Natural killer cell (primary cell): ENCODE measurements at regions not wholly inside any gene's neighbourhood (a gene's known extent, or its start where the extent isn't known, plus 50 kb on each side); places are given as distances from the start of the nearest gene placed in this dataset.

Experiments
- ATAC-seq, 3 donors: fragments of 150-1000 bp in 2 of 3; fragments of 200-7000 bp in 1 of 3; cut with Tn5 transposase; 1 replicate in 1 of 3; 2 replicates in 2 of 3; pipeline ENCODE4 v1.10.0; 2021; ENCODE audit warnings: mild to moderate bottlenecking in 2 of 3, moderate library complexity in 2 of 3
- DNase-seq, 2 donors: peaks; one replicate each; pipeline versions ENCODE4 v3.0.0 to v3.0.0-alpha.2; 2013 to 2021; ENCODE audit warnings: mixed read lengths in 1 of 2
- H3K27ac ChIP-seq: one replicate; pipeline ENCODE4 v1.5.1; 2013; ENCODE audit warnings: mild to moderate bottlenecking, low read length
- H3K27me3 ChIP-seq: one replicate; pipeline ENCODE4 v1.6.1; 2013; ENCODE audit warnings: low read length; ENCODE audit not compliant: control insufficient read depth, insufficient read depth
- H3K36me3 ChIP-seq: one replicate; pipeline ENCODE4 v1.6.1; 2013; ENCODE audit warnings: low read length; ENCODE audit not compliant: control insufficient read depth, insufficient read depth
- H3K4me1 ChIP-seq: one replicate; pipeline ENCODE4 v1.6.1; 2013; ENCODE audit warnings: low read length; ENCODE audit not compliant: control insufficient read depth, insufficient read depth
- H3K4me3 ChIP-seq: one replicate; pipeline ENCODE4 v1.5.1; 2013; ENCODE audit warnings: low read length
- H3K9me3 ChIP-seq: one replicate; pipeline ENCODE4 v1.6.1; 2013; ENCODE audit warnings: low read length; ENCODE audit not compliant: control insufficient read depth, insufficient read depth
- H3K27ac Mint-ChIP-seq, 2 donors: one replicate each; pipeline ENCODE4 v1.8.0; 2022; ENCODE audit warnings: mild to moderate bottlenecking in 2 of 2, mixed read lengths in 2 of 2, moderate library complexity in 1 of 2
- H3K27me3 Mint-ChIP-seq, 2 donors: one replicate each; pipeline ENCODE4 v1.8.0; 2022; ENCODE audit warnings: low read depth in 2 of 2, mixed read lengths in 2 of 2
- H3K36me3 Mint-ChIP-seq: one replicate; pipeline ENCODE4 v1.8.0; 2022; ENCODE audit warnings: mixed read lengths
- H3K4me1 Mint-ChIP-seq, 2 donors: one replicate each; pipeline ENCODE4 v1.8.0; 2022; ENCODE audit warnings: mixed read lengths in 2 of 2
- H3K4me3 Mint-ChIP-seq: one replicate; pipeline ENCODE4 v1.8.0; 2022; ENCODE audit warnings: mild to moderate bottlenecking, moderate library complexity, mixed read lengths
- H3K9me3 Mint-ChIP-seq, 2 donors: one replicate each; pipeline ENCODE4 v1.8.0; 2022; ENCODE audit warnings: mixed read lengths in 2 of 2
- CTCF ChIP-seq: fragments of 200-600 bp; IDR thresholded peaks from one replicate; pipeline ENCODE4 v1.8.0; 2022; ENCODE audit warnings: antibody characterized with exemption
- WGBS: methylation state at CpG from one replicate; pipeline ENCODE4 v1.1.7; 2013; ENCODE audit warnings: missing lambda C conversion rate; ENCODE audit not compliant: insufficient coverage; 5-methylcytosine and 5-hydroxymethylcytosine counted together
- intact Hi-C: fragments of 100-400 bp; cut with micrococcal nuclease; formaldehyde crosslinking; loops from one replicate; pipeline ENCODE4 v1.14.2; 2022

- Mint-ChIP-seq H3K27me3 (no peaks in the 10 kb centered on the region), H3K4me3 (no peak overlapping the region), H3K27ac (no peak overlapping the region), H3K36me3 (peaks cover 6% of the 10 kb centered on the region), H3K4me1 (no peaks in the 10 kb centered on the region), H3K9me3 (peaks cover 15% of the 10 kb centered on the region in 2 donors)
- Histone ChIP-seq H3K27me3 (no peaks in the 10 kb centered on the region), H3K36me3 (no peaks in the 10 kb centered on the region), H3K9me3 (no peaks in the 10 kb centered on the region), H3K4me3 (no peak overlapping the region), H3K4me1 (no peaks in the 10 kb centered on the region), H3K27ac (no peak overlapping the region)
- intact Hi-C loops = no loop called here
- no peak for ATAC-seq
- no peak for DNase-seq
- WGBS = 71% methylated on average over 1 of the region's 1 CpG
- TF ChIP-seq CTCF = no peak
These were observed 491.8 kb upstream of the SEMA3A start for GRCh38 chr7:84686373-84686772.

GRCh38 chr7:84684836-84685480, 490.4 kb upstream of the SEMA3A start:
- no peaks in the 10 kb centered on the region for H3K27me3 ChIP-seq
- no peak for ATAC-seq
- TF ChIP-seq CTCF = no peak
- H3K9me3 ChIP-seq = no peaks in the 10 kb centered on the region
- intact Hi-C loops = no loop called here
- no peak overlapping the region for H3K27ac Mint-ChIP-seq
- no CpG with 5 or more reads among the region's 1 CpG for WGBS
- H3K4me3 ChIP-seq = no peak overlapping the region
- H3K27me3 Mint-ChIP-seq = no peaks in the 10 kb centered on the region
- no peaks in the 10 kb centered on the region for H3K4me1 Mint-ChIP-seq
- H3K36me3 ChIP-seq = no peaks in the 10 kb centered on the region
- no peak overlapping the region for H3K4me3 Mint-ChIP-seq
- H3K27ac ChIP-seq = no peak overlapping the region
- H3K4me1 ChIP-seq = no peaks in the 10 kb centered on the region
- DNase-seq = no peak
- peaks cover 10 to 11% of the 10 kb centered on the region in 2 donors for H3K9me3 Mint-ChIP-seq
- peaks cover 6% of the 10 kb centered on the region for H3K36me3 Mint-ChIP-seq

GRCh38 chr7:84682543-84682942, 488.0 kb upstream of the SEMA3A start:
- Histone ChIP-seq H3K9me3 (no peaks in the 10 kb centered on the region), H3K4me3 (no peak overlapping the region), H3K27ac (no peak overlapping the region), H3K4me1 (no peaks in the 10 kb centered on the region), H3K27me3 (no peaks in the 10 kb centered on the region), H3K36me3 (no peaks in the 10 kb centered on the region)
- no peak for ATAC-seq
- Mint-ChIP-seq H3K27ac (no peak overlapping the region), H3K9me3 (peaks cover 15 to 17% of the 10 kb centered on the region in 2 donors), H3K4me3 (no peak overlapping the region), H3K27me3 (no peaks in the 10 kb centered on the region), H3K36me3 (peaks cover 6% of the 10 kb centered on the region), H3K4me1 (no peaks in the 10 kb centered on the region)
- intact Hi-C loops = no loop called here
- TF ChIP-seq CTCF = no peak
- 81% methylated on average over 1 of the region's 2 CpGs for WGBS
- no peak for DNase-seq

GRCh38 chr7:84678841-84679240, 484.3 kb upstream of the SEMA3A start:
- Mint-ChIP-seq H3K9me3 (peaks cover 15 to 20% of the 10 kb centered on the region in 2 donors), H3K36me3 (no peaks in the 10 kb centered on the region), H3K27me3 (no peaks in the 10 kb centered on the region), H3K27ac (no peak overlapping the region), H3K4me1 (no peaks in the 10 kb centered on the region), H3K4me3 (no peak overlapping the region)
- Histone ChIP-seq H3K4me1 (no peaks in the 10 kb centered on the region), H3K36me3 (no peaks in the 10 kb centered on the region), H3K27me3 (no peaks in the 10 kb centered on the region), H3K4me3 (no peak overlapping the region), H3K27ac (no peak overlapping the region), H3K9me3 (peaks cover 3% of the 10 kb centered on the region)
- intact Hi-C loops = no loop called here
- no peak for DNase-seq
- 87% methylated on average over 2 of the region's 2 CpGs for WGBS
- no peak for ATAC-seq
- no peak for TF ChIP-seq CTCF
